ENCODE measurements at regions not wholly inside any gene's neighbourhood (a gene's known extent, or its start where the extent isn't known, plus 50 kb on each side); places are given as distances from the start of the nearest gene placed in this dataset.

DNA sequence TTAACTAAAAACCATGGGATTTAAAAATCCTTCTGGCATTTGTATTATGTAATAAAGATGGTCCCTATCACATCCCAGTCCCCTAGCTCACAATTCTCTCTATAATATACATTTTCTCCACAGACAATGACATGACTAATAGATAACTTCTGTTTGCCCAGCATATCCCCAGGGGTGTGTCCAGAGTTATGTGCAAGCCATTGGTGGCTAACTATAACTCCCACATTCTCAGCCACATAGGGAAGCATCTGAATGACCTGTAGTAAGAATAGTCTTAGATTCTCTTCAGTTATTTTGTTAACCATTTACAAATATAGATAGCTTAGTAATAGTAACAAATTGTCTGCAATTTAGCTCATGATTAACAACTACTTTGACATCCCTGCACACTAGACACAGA lies 52.2 kb upstream of the RBSN start:
- DNase-seq (ENCODE audit: extremely low read depth, low read depth, low spot score): no peak

GRCh38 chr3:15152184-15152583 lies 53.2 kb upstream of the RBSN start:
- peak; percentile 10 for DNase-seq (ENCODE audit: extremely low read depth, low read depth, low spot score)

DNA sequence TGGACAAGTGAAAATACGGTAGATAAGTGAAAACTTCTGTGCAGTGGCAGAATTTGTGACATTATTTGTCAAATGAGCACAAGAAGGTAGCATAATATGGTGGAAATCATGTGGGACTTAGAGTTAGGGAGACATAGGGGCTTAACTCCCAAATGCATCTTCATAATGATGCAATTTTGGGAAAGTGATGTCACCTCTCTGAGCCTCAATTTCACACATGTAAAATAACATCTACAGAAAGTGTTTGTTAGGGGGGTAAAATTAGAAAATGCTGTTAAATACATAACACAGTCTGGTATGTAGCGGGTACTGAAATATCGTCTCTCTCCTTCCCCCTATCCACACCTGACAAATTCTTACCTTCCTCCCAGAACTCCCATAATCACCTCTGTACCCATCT lies 52.9 kb upstream of the CAPN7 start:
- no peak for DNase-seq (ENCODE audit: extremely low read depth, low read depth, low spot score)

- no peak for DNase-seq (ENCODE audit: extremely low read depth, low read depth, low spot score)
These were observed 51.7 kb upstream of the CAPN7 start for GRCh38 chr3:15154326-15154725.

DNA sequence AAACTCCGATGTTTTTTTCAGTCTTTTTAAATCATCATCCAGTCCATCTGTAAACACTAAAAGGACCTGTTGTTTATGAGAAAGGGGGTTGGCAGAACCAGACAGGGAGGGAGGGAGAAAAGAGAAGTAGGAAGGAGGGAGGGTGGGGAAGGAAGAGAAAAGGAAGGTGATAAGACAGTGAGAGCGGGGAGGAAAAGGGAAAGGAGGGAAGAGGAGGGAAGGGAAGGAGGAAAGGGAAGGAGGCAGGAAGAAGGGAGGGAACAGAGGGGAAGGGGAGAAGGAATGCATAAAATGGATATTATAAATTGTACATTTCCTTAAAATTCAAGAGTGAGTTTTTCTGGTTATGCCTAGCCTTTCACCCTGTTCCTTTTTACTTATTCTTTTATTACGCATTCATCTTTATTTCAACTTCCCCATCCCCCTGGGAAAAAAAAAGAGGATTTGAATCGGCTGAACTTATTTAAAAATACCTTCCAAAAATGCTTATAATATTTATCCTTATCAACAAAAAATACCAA lies 50.1 kb upstream of the CAPN7 start:
- DNase-seq (ENCODE audit: extremely low read depth, low read depth, low spot score): no peak
